ENCODE measurements at regions not wholly inside any gene's neighbourhood (a gene's known extent, or its start where the extent isn't known, plus 50 kb on each side); places are given as distances from the start of the nearest gene placed in this dataset.

GRCh38 chr2:146259816-146260215, 1585.0 kb upstream of the ACVR2A start:
- H3K27me3 ChIP-seq (ENCODE audit: control insufficient read depth, insufficient read depth, low read length), result no peaks in the 10 kb centered on the region
- 100% methylated on average over 1 of the region's 2 CpGs for WGBS (ENCODE audit: insufficient coverage)
- H3K9me3 ChIP-seq (ENCODE audit: control insufficient read depth, insufficient read depth, low read length), result peaks cover 2% of the 10 kb centered on the region
- H3K4me1 ChIP-seq (ENCODE audit: control insufficient read depth, insufficient read depth, low read length), result no peaks in the 10 kb centered on the region
- no peak overlapping the region for H3K27ac ChIP-seq (ENCODE audit: low read depth, low read length)
- no peaks in the 10 kb centered on the region for H3K36me3 ChIP-seq (ENCODE audit: control insufficient read depth, insufficient read depth, low read length)
- no peak for DNase-seq (ENCODE audit: low read depth in 4 of 6, low spot score in 6 of 6)
- no peak overlapping the region for H3K4me3 ChIP-seq (ENCODE audit: low read depth, low read length)

- DNase-seq (ENCODE audit: low read depth in 4 of 6, low spot score in 6 of 6), result peak in 1 of 6 donors; percentile 28
- H3K36me3 ChIP-seq (ENCODE audit: control insufficient read depth, insufficient read depth, low read length), result no peaks in the 10 kb centered on the region
- WGBS (ENCODE audit: insufficient coverage), result no CpG with 5 or more reads among the region's 6 CpGs
- no peak overlapping the region for H3K27ac ChIP-seq (ENCODE audit: low read depth, low read length)
- peaks cover 2% of the 10 kb centered on the region for H3K9me3 ChIP-seq (ENCODE audit: control insufficient read depth, insufficient read depth, low read length)
- H3K4me3 ChIP-seq (ENCODE audit: low read depth, low read length), result no peak overlapping the region
- H3K27me3 ChIP-seq (ENCODE audit: control insufficient read depth, insufficient read depth, low read length), result no peaks in the 10 kb centered on the region
- no peaks in the 10 kb centered on the region for H3K4me1 ChIP-seq (ENCODE audit: control insufficient read depth, insufficient read depth, low read length)
These were observed 1586.8 kb upstream of the ACVR2A start for GRCh38 chr2:146258071-146258470.

GRCh38 chr2:146252119-146252518, 1592.7 kb upstream of the ACVR2A start:
- Histone ChIP-seq H3K27ac (ENCODE audit: low read depth, low read length) (no peak overlapping the region), H3K9me3 (ENCODE audit: control insufficient read depth, insufficient read depth, low read length) (no peaks in the 10 kb centered on the region), H3K27me3 (ENCODE audit: control insufficient read depth, insufficient read depth, low read length) (no peaks in the 10 kb centered on the region), H3K4me1 (ENCODE audit: control insufficient read depth, insufficient read depth, low read length) (no peaks in the 10 kb centered on the region), H3K36me3 (ENCODE audit: control insufficient read depth, insufficient read depth, low read length) (no peaks in the 10 kb centered on the region), H3K4me3 (ENCODE audit: low read depth, low read length) (no peak overlapping the region)
- no peak for DNase-seq (ENCODE audit: low read depth in 4 of 6, low spot score in 6 of 6)
- WGBS (ENCODE audit: insufficient coverage), result no CpG with 5 or more reads among the region's 2 CpGs

- no CpG with 5 or more reads among the region's 3 CpGs for WGBS (ENCODE audit: insufficient coverage)
- no peak overlapping the region for H3K4me3 ChIP-seq (ENCODE audit: low read depth, low read length)
- DNase-seq (ENCODE audit: low read depth in 4 of 6, low spot score in 6 of 6), result no peak
- no peak overlapping the region for H3K27ac ChIP-seq (ENCODE audit: low read depth, low read length)
- H3K36me3 ChIP-seq (ENCODE audit: control insufficient read depth, insufficient read depth, low read length), result no peaks in the 10 kb centered on the region
- H3K4me1 ChIP-seq (ENCODE audit: control insufficient read depth, insufficient read depth, low read length), result no peaks in the 10 kb centered on the region
- no peaks in the 10 kb centered on the region for H3K27me3 ChIP-seq (ENCODE audit: control insufficient read depth, insufficient read depth, low read length)
- no peaks in the 10 kb centered on the region for H3K9me3 ChIP-seq (ENCODE audit: control insufficient read depth, insufficient read depth, low read length)
These were observed 1593.5 kb upstream of the ACVR2A start for GRCh38 chr2:146251328-146251727.

GRCh38 chr2:146246736-146247523, 1597.9 kb upstream of the ACVR2A start:
- H3K27ac ChIP-seq (ENCODE audit: low read depth, low read length), result no peak overlapping the region
- H3K4me1 ChIP-seq (ENCODE audit: control insufficient read depth, insufficient read depth, low read length), result no peaks in the 10 kb centered on the region
- no CpG with 5 or more reads among the region's 1 CpG for WGBS (ENCODE audit: insufficient coverage)
- H3K4me3 ChIP-seq (ENCODE audit: low read depth, low read length), result no peak overlapping the region
- no peaks in the 10 kb centered on the region for H3K9me3 ChIP-seq (ENCODE audit: control insufficient read depth, insufficient read depth, low read length)
- no peaks in the 10 kb centered on the region for H3K36me3 ChIP-seq (ENCODE audit: control insufficient read depth, insufficient read depth, low read length)
- no peaks in the 10 kb centered on the region for H3K27me3 ChIP-seq (ENCODE audit: control insufficient read depth, insufficient read depth, low read length)
- DNase-seq (ENCODE audit: low read depth in 4 of 6, low spot score in 6 of 6), result no peak

GRCh38 chr2:146246002-146246735, 1598.7 kb upstream of the ACVR2A start:
- Histone ChIP-seq H3K36me3 (ENCODE audit: control insufficient read depth, insufficient read depth, low read length) (no peaks in the 10 kb centered on the region), H3K4me3 (ENCODE audit: low read depth, low read length) (no peak overlapping the region), H3K9me3 (ENCODE audit: control insufficient read depth, insufficient read depth, low read length) (no peaks in the 10 kb centered on the region), H3K27me3 (ENCODE audit: control insufficient read depth, insufficient read depth, low read length) (no peaks in the 10 kb centered on the region), H3K4me1 (ENCODE audit: control insufficient read depth, insufficient read depth, low read length) (no peaks in the 10 kb centered on the region), H3K27ac (ENCODE audit: low read depth, low read length) (no peak overlapping the region)
- DNase-seq (ENCODE audit: low read depth in 4 of 6, low spot score in 6 of 6), result no peak
- no CpG with 5 or more reads among the region's 3 CpGs for WGBS (ENCODE audit: insufficient coverage)

GRCh38 chr2:146244830-146245229, 1600.0 kb upstream of the ACVR2A start:
- no peak overlapping the region for H3K27ac ChIP-seq (ENCODE audit: low read depth, low read length)
- no CpG with 5 or more reads among the region's 2 CpGs for WGBS (ENCODE audit: insufficient coverage)
- H3K36me3 ChIP-seq (ENCODE audit: control insufficient read depth, insufficient read depth, low read length), result no peaks in the 10 kb centered on the region
- no peaks in the 10 kb centered on the region for H3K9me3 ChIP-seq (ENCODE audit: control insufficient read depth, insufficient read depth, low read length)
- no peaks in the 10 kb centered on the region for H3K27me3 ChIP-seq (ENCODE audit: control insufficient read depth, insufficient read depth, low read length)
- H3K4me3 ChIP-seq (ENCODE audit: low read depth, low read length), result no peak overlapping the region
- no peaks in the 10 kb centered on the region for H3K4me1 ChIP-seq (ENCODE audit: control insufficient read depth, insufficient read depth, low read length)
- no peak for DNase-seq (ENCODE audit: low read depth in 4 of 6, low spot score in 6 of 6)

- no peaks in the 10 kb centered on the region for H3K4me1 ChIP-seq (ENCODE audit: control insufficient read depth, insufficient read depth, low read length)
- H3K9me3 ChIP-seq (ENCODE audit: control insufficient read depth, insufficient read depth, low read length), result no peaks in the 10 kb centered on the region
- no peak overlapping the region for H3K4me3 ChIP-seq (ENCODE audit: low read depth, low read length)
- no peaks in the 10 kb centered on the region for H3K27me3 ChIP-seq (ENCODE audit: control insufficient read depth, insufficient read depth, low read length)
- no peak for DNase-seq (ENCODE audit: low read depth in 4 of 6, low spot score in 6 of 6)
- H3K27ac ChIP-seq (ENCODE audit: low read depth, low read length), result no peak overlapping the region
- no peaks in the 10 kb centered on the region for H3K36me3 ChIP-seq (ENCODE audit: control insufficient read depth, insufficient read depth, low read length)
- WGBS (ENCODE audit: insufficient coverage), result no CpG with 5 or more reads among the region's 2 CpGs
These were observed 1600.7 kb upstream of the ACVR2A start for GRCh38 chr2:146244131-146244530.

- no peak overlapping the region for H3K4me3 ChIP-seq (ENCODE audit: low read depth, low read length)
- WGBS (ENCODE audit: insufficient coverage), result 55% methylated on average over 1 of the region's 1 CpG
- H3K27ac ChIP-seq (ENCODE audit: low read depth, low read length), result no peak overlapping the region
- H3K4me1 ChIP-seq (ENCODE audit: control insufficient read depth, insufficient read depth, low read length), result no peaks in the 10 kb centered on the region
- no peaks in the 10 kb centered on the region for H3K9me3 ChIP-seq (ENCODE audit: control insufficient read depth, insufficient read depth, low read length)
- H3K27me3 ChIP-seq (ENCODE audit: control insufficient read depth, insufficient read depth, low read length), result no peaks in the 10 kb centered on the region
- no peaks in the 10 kb centered on the region for H3K36me3 ChIP-seq (ENCODE audit: control insufficient read depth, insufficient read depth, low read length)
- DNase-seq (ENCODE audit: low read depth in 4 of 6, low spot score in 6 of 6), result no peak
These were observed 1603.8 kb upstream of the ACVR2A start for GRCh38 chr2:146241023-146241422.

- H3K4me3 ChIP-seq (ENCODE audit: low read depth, low read length), result no peak overlapping the region
- no peaks in the 10 kb centered on the region for H3K9me3 ChIP-seq (ENCODE audit: control insufficient read depth, insufficient read depth, low read length)
- no CpG with 5 or more reads among the region's 2 CpGs for WGBS (ENCODE audit: insufficient coverage)
- no peak for DNase-seq (ENCODE audit: low read depth in 4 of 6, low spot score in 6 of 6)
- H3K4me1 ChIP-seq (ENCODE audit: control insufficient read depth, insufficient read depth, low read length), result no peaks in the 10 kb centered on the region
- no peaks in the 10 kb centered on the region for H3K36me3 ChIP-seq (ENCODE audit: control insufficient read depth, insufficient read depth, low read length)
- no peaks in the 10 kb centered on the region for H3K27me3 ChIP-seq (ENCODE audit: control insufficient read depth, insufficient read depth, low read length)
- H3K27ac ChIP-seq (ENCODE audit: low read depth, low read length), result no peak overlapping the region
These were observed 1604.4 kb upstream of the ACVR2A start for GRCh38 chr2:146240391-146240790.
